Ascending aorta (tissue), 2 donors: ENCODE measurements at regions not wholly inside any gene's neighbourhood (a gene's known extent, or its start where the extent isn't known, plus 50 kb on each side); places are given as distances from the start of the nearest gene placed in this dataset.

Source experiments
- DNase-seq, 2 donors: peaks; one replicate each; pipeline ENCODE4 v3.0.0-alpha.2; 2019; ENCODE audit warnings: low spot score in 2 of 2
- H3K27ac ChIP-seq, 2 donors: fragments of 200-600 bp; sonication (generic); one replicate each; pipeline ENCODE4 v1.5.1; 2016 to 2017; ENCODE audit warnings: mild to moderate bottlenecking in 1 of 2
- H3K27me3 ChIP-seq: fragments of 200-600 bp; sonication (generic); one replicate; pipeline ENCODE4 v1.5.1; 2017
- H3K36me3 ChIP-seq, 2 donors: fragments of 200-600 bp; sonication (generic); one replicate each; pipeline ENCODE4 v1.5.1; 2016
- H3K4me1 ChIP-seq, 2 donors: fragments of 200-600 bp; sonication (generic); one replicate each; pipeline ENCODE4 v1.5.1; 2016 to 2017; ENCODE audit warnings: mild to moderate bottlenecking in 1 of 2
- H3K4me3 ChIP-seq, 2 donors: fragments of 200-600 bp; sonication (generic); one replicate each; pipeline ENCODE4 v1.5.1; 2016 to 2017; ENCODE audit warnings: mild to moderate bottlenecking in 1 of 2
- H3K9me3 ChIP-seq, 2 donors: fragments of 200-600 bp; sonication (generic); one replicate each; pipeline ENCODE4 v1.5.1; 2016
- intact Hi-C: fragments of 100-400 bp; cut with DNase I; formaldehyde crosslinking; loops from one replicate; pipeline ENCODE4 v1.15.1; 2023
- TF ChIP-seq, protein P1 (sequence below), 3 experiments: fragments of 200-600 bp in 2 of 3; fragments of 450-650 bp in 1 of 3; sonication (generic) in 2 of 3; IDR thresholded peaks; one replicate each; pipeline ENCODE4 v1.5.1; 2016 to 2019; ENCODE audit warnings: antibody characterized with exemption in 3 of 3, mild to moderate bottlenecking in 1 of 3, moderate library complexity in 1 of 3

DNA sequence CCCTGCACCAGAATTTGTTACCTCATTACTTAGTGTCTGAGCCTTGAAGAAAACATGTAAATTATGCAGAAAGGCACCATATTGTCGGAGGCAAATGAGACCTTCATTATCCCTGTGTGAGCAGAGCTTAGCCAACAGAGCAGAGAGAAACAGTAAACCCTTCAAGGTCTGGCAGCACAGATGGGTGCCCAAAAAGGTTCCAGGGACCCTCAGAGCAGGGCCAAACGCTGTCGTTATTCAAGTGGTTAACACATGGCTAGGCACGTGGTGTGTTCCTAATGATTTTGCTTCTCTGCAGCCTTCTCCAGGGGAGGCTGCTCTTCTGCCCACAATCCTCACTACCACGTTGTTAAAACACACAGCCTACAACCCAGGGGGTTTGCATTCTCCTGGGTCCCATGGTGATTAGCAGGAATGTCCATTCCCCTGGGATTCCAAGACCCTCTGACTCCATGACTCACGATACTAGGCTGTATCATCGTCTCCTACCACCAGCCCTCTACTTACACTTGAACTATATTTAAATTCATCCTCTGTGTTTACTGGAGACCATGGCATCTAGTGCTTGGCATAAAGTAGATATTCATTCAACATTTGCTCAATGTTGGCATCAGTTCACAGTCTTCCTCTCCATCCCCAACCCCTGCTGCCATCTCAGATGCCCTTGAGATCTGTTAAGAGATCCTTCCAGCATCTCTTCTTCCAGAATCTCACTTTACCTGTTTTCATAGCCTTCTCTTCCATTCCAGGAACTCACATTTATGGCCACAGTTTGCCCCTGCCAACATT lies 174.5 kb upstream of the RAD23B start:
- TF ChIP-seq, protein P1, sequence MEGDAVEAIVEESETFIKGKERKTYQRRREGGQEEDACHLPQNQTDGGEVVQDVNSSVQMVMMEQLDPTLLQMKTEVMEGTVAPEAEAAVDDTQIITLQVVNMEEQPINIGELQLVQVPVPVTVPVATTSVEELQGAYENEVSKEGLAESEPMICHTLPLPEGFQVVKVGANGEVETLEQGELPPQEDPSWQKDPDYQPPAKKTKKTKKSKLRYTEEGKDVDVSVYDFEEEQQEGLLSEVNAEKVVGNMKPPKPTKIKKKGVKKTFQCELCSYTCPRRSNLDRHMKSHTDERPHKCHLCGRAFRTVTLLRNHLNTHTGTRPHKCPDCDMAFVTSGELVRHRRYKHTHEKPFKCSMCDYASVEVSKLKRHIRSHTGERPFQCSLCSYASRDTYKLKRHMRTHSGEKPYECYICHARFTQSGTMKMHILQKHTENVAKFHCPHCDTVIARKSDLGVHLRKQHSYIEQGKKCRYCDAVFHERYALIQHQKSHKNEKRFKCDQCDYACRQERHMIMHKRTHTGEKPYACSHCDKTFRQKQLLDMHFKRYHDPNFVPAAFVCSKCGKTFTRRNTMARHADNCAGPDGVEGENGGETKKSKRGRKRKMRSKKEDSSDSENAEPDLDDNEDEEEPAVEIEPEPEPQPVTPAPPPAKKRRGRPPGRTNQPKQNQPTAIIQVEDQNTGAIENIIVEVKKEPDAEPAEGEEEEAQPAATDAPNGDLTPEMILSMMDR (IDR thresholded peaks at IDR 0.05): no peak
- Histone ChIP-seq H3K27ac (no peak overlapping the region), H3K27me3 (no peaks in the 10 kb centered on the region), H3K36me3 (no peaks in the 10 kb centered on the region), H3K4me3 (no peak overlapping the region), H3K4me1 (no peaks in the 10 kb centered on the region), H3K9me3 (no peaks in the 10 kb centered on the region)
- intact Hi-C loops: no loop called here
- DNase-seq: no peak

DNA sequence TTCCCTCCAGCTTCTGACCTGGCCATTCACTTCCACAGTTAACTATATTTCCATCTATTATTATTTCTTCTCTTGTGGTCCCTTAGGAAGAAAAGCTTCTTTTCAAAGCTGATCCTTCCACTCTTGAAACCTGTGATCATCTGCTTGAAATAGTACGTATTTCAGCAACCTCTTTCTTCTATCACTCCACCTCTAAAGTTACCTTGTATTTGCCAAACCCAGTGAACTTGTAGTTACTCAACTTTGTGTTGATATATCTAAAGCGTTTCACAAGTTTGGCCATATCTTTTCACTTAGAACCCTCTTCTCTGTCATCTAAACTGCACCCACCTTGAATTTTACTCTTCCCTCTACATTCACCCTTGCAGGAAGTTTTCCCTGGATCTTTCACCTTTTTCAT lies 173.8 kb upstream of the RAD23B start:
- intact Hi-C loops: no loop called here
- Histone ChIP-seq H3K4me1 (no peaks in the 10 kb centered on the region), H3K9me3 (no peaks in the 10 kb centered on the region), H3K4me3 (no peak overlapping the region), H3K36me3 (no peaks in the 10 kb centered on the region), H3K27me3 (no peaks in the 10 kb centered on the region), H3K27ac (no peak overlapping the region)
- TF ChIP-seq, protein P1 (IDR thresholded peaks at IDR 0.05): no peak
- DNase-seq: no peak

DNA sequence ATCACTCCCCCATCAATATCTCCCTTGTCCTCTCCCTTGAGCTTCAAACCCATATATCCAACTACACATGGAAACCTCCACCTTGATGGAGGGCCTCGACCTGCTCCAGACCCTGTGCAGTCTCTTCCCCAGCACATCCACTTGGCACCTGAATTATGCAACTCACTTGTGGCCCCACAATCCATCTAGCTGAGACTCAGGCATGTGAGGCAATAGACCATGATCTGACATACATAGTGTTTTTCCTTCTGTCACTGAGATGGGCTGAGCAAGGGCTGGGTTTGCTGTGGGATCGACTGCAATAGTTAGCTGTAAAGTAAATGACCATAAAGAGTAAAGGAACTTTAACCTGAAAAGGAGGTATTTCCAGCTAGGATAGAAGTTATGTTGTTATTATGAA lies 172.9 kb upstream of the RAD23B start:
- H3K27ac ChIP-seq: no peak overlapping the region
- H3K4me1 ChIP-seq: no peaks in the 10 kb centered on the region
- no peaks in the 10 kb centered on the region for H3K27me3 ChIP-seq
- no peak overlapping the region for H3K4me3 ChIP-seq
- DNase-seq: no peak
- no peaks in the 10 kb centered on the region for H3K36me3 ChIP-seq
- no peaks in the 10 kb centered on the region for H3K9me3 ChIP-seq
- intact Hi-C loops: no loop called here
- TF ChIP-seq, protein P1 (IDR thresholded peaks at IDR 0.05): no peak

DNA sequence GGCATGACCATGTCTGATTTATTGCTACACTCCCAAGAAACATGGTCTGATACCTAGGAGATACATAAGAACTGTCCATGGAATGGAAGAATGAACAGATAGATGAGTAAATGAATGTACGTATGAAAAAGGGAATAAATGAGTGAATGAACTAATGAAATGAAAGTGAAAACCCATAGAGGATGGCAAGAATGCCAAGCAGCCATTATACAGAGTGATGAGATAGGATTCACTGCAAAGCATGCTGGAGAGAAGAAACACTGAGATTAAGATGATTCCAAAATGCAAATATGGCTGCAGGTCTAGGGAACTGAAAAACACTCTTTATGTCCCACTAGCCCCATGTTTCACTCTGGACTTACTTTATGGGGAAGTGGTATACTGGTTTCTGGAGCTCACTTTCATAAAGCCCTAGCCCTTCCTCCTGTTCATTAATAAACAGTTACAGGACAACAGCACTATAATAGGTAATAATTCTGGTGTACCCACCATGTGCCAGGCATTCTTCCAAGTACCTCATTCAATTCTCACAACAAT lies 170.3 kb upstream of the RAD23B start:
- Histone ChIP-seq H3K36me3 (no peaks in the 10 kb centered on the region), H3K27me3 (no peaks in the 10 kb centered on the region), H3K4me3 (no peak overlapping the region), H3K27ac (no peak overlapping the region), H3K4me1 (no peaks in the 10 kb centered on the region), H3K9me3 (no peaks in the 10 kb centered on the region)
- no peak for DNase-seq
- TF ChIP-seq, protein P1 (IDR thresholded peaks at IDR 0.05): no peak
- intact Hi-C loops: no loop called here

DNA sequence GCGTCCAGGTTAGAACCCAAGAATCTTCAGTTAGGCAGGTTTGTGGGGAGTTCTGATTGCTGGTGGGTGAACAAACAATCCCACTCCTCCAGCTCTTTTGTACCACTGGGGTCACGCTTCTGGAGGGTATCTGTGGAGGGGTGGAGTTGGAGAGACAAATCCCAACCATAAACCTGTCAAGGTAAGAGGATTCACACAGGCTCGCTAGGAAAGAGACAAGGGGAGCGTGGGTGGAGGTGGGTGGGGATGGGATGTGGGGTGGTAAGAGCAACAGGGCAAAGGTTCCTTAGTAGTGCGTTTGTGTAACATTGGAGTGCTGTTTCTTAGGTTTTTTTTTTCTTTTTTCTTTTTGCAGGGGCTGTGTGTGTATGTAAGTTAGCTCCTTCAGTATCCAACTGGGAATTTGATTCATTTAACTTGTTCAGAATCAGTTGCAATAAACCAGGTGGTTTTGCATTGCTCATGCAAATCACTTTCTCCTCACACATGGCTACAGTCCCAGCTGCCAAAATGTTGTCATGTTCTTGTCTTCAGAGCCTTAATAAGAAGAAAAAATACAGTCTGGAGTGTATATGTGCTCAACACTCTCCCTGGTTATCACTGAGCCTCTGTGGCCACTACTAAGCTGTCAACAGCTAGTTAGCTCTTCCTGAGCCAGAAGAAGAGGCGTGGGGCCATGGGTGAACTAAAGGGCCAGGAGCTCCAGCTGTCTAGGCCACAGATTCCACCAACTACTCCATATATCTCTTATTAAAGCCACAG lies 164.0 kb upstream of the RAD23B start:
- intact Hi-C loops: no loop called here
- TF ChIP-seq, protein P1 (IDR thresholded peaks at IDR 0.05): no peak

More for the DNA sequence above, 164.0 kb upstream of the RAD23B start:
- no peak for DNase-seq
- Histone ChIP-seq H3K27ac (no peak overlapping the region), H3K4me3 (no peak overlapping the region), H3K9me3 (no peaks in the 10 kb centered on the region), H3K4me1 (no peaks in the 10 kb centered on the region), H3K36me3 (no peaks in the 10 kb centered on the region), H3K27me3 (no peaks in the 10 kb centered on the region)
